Prostate gland (tissue), 2 donors: ENCODE measurements at regions not wholly inside any gene's neighbourhood (a gene's known extent, or its start where the extent isn't known, plus 50 kb on each side); places are given as distances from the start of the nearest gene placed in this dataset.

Experiments
- DNase-seq: peaks from one replicate; pipeline ENCODE4 v3.0.0-alpha.2; 2019; ENCODE audit warnings: low spot score
- H3K27ac ChIP-seq, 2 donors: fragments of 200-600 bp; sonication (generic); 2 replicates each; pipeline ENCODE4 v1.5.1; 2017 to 2019
- H3K27me3 ChIP-seq: fragments of 200-600 bp; sonication (generic); replicated peaks from 2 replicates; pipeline ENCODE4 v1.5.1; 2019; ENCODE audit not compliant: insufficient read depth
- H3K36me3 ChIP-seq, 2 donors: fragments of 200-600 bp; sonication (generic); 1 replicate in 1 of 2; 2 replicates in 1 of 2; pipeline versions ENCODE4 v1.5.1 to v1.8.1; 2017 to 2019
- H3K4me1 ChIP-seq: fragments of 200-600 bp; sonication (generic); replicated peaks from 2 replicates; pipeline ENCODE4 v1.5.1; 2019
- H3K4me3 ChIP-seq, 2 donors: fragments of 200-600 bp; sonication (generic); 2 replicates each; pipeline ENCODE4 v1.5.1; 2017 to 2019
- H3K9me3 ChIP-seq: fragments of 200-600 bp; sonication (generic); 2 replicates; pipeline ENCODE4 v1.5.1; 2017
- POLR2A ChIP-seq: fragments of 450-650 bp; IDR thresholded peaks from one replicate; pipeline ENCODE4 v1.6.1; 2016; ENCODE audit warnings: antibody characterized with exemption, mild to moderate bottlenecking
- POLR2AphosphoS5 ChIP-seq: sonication (generic); formaldehyde crosslinking; IDR thresholded peaks from one replicate; pipeline ENCODE4 v1.6.1; 2017; ENCODE audit warnings: antibody characterized with exemption
- WGBS: methylation state at CpG from one replicate; pipeline ENCODE4 v1.1.5; 2018; 5-methylcytosine and 5-hydroxymethylcytosine counted together
- intact Hi-C: fragments of 100-400 bp; cut with DNase I; formaldehyde crosslinking; loops from one replicate; pipeline ENCODE4 v1.14.2; 2022
- TF ChIP-seq, protein P1 (sequence below), 4 experiments: fragments of 200-600 bp in 2 of 4; fragments of 450-650 bp in 2 of 4; sonication (generic) in 2 of 4; IDR thresholded peaks; 1 replicate in 3 of 4; 2 replicates in 1 of 4; pipeline ENCODE4 v1.5.1; 2016 to 2019; ENCODE audit warnings: antibody characterized with exemption in 4 of 4, mild to moderate bottlenecking in 2 of 4, moderate library complexity in 2 of 4

DNA sequence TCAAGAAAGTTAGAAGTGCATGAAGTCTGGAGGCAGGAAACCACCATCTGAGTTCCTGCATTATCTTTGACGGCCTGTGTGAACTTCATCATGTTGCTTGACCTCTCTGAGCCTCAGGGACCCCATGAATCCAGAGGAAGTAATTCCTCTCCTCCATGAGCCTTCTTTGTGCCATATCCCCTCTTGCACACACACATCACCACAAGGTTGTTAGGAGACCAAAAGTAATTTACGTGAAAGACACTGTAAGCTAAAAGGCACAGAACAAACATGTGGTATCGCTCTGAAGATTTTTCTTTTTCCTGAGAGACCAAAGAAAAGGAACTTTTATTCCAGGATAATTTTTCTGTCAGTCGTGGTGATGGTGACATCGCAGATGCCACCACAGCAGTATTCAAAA lies 55.9 kb upstream of the BCL6 start:
- WGBS: 70% methylated on average over 5 of the region's 5 CpGs

GRCh38 chr3:187802203-187802927 lies 57.1 kb upstream of the BCL6 start:
- TF ChIP-seq POLR2AphosphoS5: no peak
- TF ChIP-seq, protein P1, sequence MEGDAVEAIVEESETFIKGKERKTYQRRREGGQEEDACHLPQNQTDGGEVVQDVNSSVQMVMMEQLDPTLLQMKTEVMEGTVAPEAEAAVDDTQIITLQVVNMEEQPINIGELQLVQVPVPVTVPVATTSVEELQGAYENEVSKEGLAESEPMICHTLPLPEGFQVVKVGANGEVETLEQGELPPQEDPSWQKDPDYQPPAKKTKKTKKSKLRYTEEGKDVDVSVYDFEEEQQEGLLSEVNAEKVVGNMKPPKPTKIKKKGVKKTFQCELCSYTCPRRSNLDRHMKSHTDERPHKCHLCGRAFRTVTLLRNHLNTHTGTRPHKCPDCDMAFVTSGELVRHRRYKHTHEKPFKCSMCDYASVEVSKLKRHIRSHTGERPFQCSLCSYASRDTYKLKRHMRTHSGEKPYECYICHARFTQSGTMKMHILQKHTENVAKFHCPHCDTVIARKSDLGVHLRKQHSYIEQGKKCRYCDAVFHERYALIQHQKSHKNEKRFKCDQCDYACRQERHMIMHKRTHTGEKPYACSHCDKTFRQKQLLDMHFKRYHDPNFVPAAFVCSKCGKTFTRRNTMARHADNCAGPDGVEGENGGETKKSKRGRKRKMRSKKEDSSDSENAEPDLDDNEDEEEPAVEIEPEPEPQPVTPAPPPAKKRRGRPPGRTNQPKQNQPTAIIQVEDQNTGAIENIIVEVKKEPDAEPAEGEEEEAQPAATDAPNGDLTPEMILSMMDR (IDR thresholded peaks at IDR 0.05): no peak
- no peak for TF ChIP-seq POLR2A
- Histone ChIP-seq H3K27ac (no peak overlapping the region), H3K27me3 (no peaks in the 10 kb centered on the region), H3K36me3 (no peaks in the 10 kb centered on the region), H3K4me1 (no peaks in the 10 kb centered on the region), H3K9me3 (no peaks in the 10 kb centered on the region), H3K4me3 (no peak overlapping the region)
- no peak for DNase-seq
- 91% methylated on average over 7 of the region's 7 CpGs for WGBS
- intact Hi-C loops: no loop called here

More for the DNA sequence above, 55.9 kb upstream of the BCL6 start:
- Histone ChIP-seq H3K9me3 (no peaks in the 10 kb centered on the region), H3K4me3 (no peak overlapping the region), H3K27me3 (no peaks in the 10 kb centered on the region), H3K4me1 (no peaks in the 10 kb centered on the region), H3K36me3 (no peaks in the 10 kb centered on the region), H3K27ac (no peak overlapping the region)
- TF ChIP-seq POLR2A (no peak), POLR2AphosphoS5 (no peak)
- TF ChIP-seq, protein P1 (IDR thresholded peaks at IDR 0.05): no peak
- intact Hi-C loops: no loop called here
- no peak for DNase-seq

- Histone ChIP-seq H3K4me1 (no peaks in the 10 kb centered on the region), H3K4me3 (no peak overlapping the region), H3K27me3 (no peaks in the 10 kb centered on the region), H3K36me3 (no peaks in the 10 kb centered on the region), H3K27ac (no peak overlapping the region), H3K9me3 (no peaks in the 10 kb centered on the region)
- TF ChIP-seq POLR2AphosphoS5 (no peak), POLR2A (no peak)
- TF ChIP-seq, protein P1 (IDR thresholded peaks at IDR 0.05): no peak
- DNase-seq: no peak
- WGBS: 94% methylated on average over 9 of the region's 9 CpGs
- intact Hi-C loops: no loop called here
Observed at GRCh38 chr3:187802928-187803259, 57.6 kb upstream of the BCL6 start.

- DNase-seq: no peak
- H3K4me3 ChIP-seq: no peak overlapping the region
- no peak for TF ChIP-seq POLR2A
- TF ChIP-seq, protein P1 (IDR thresholded peaks at IDR 0.05): no peak
- TF ChIP-seq POLR2AphosphoS5: no peak
- no peak overlapping the region for H3K27ac ChIP-seq
- H3K4me1 ChIP-seq: no peaks in the 10 kb centered on the region
- no peaks in the 10 kb centered on the region for H3K27me3 ChIP-seq
- intact Hi-C loops: no loop called here
- H3K9me3 ChIP-seq: no peaks in the 10 kb centered on the region
- no peaks in the 10 kb centered on the region for H3K36me3 ChIP-seq
- WGBS: 57% methylated on average over 11 of the region's 11 CpGs
Observed at GRCh38 chr3:187804120-187804744, 59.0 kb upstream of the BCL6 start.

DNA sequence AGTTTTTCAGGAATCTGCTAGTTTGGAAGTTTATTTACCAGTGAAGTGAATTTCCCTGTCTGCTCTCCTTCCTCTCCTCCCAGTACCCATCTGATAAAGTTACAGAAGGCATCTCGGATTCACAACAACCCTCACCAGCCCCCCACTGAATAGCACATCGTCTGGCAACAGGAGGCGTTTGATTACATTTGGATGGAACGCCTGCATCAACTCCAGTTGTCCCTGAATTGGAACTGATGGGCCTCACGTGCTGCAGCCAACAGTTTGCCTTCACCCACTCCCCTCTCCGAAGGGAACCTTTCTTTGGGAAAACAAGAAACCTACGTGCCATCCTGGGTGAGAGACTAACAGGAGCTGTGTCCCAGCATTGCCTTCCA lies 59.5 kb upstream of the BCL6 start:
- no peak for TF ChIP-seq POLR2A
- TF ChIP-seq, protein P1 (IDR thresholded peaks at IDR 0.05): no peak
- TF ChIP-seq POLR2AphosphoS5: no peak
- Histone ChIP-seq H3K27ac (no peak overlapping the region), H3K27me3 (no peaks in the 10 kb centered on the region), H3K4me3 (no peak overlapping the region), H3K9me3 (no peaks in the 10 kb centered on the region), H3K36me3 (no peaks in the 10 kb centered on the region), H3K4me1 (peaks cover 2% of the 10 kb centered on the region)
- 73% methylated on average over 7 of the region's 7 CpGs for WGBS
- intact Hi-C loops: no loop called here
- DNase-seq: no peak
